ENCODE measurements at regions not wholly inside any gene's neighbourhood (a gene's known extent, or its start where the extent isn't known, plus 50 kb on each side); places are given as distances from the start of the nearest gene placed in this dataset.

DNA sequence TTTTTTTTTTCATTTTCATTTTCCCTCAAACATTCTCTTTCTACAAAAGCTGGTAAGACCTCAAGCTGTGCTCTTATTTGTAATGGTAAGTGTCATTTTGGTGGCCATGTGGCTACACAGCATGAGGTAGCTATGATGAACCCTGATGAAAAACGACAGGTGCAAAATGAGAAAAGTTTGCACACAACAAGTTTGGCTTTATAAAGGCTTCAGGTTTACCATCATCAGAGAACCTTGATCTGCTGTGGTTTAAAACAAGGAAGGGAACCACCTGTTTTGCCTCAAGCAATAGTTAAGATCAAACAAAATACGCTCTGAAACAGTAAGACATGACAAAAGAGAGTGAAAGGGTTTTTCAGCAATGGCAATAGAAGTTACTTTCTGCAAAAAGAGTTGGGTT, 1124.6 kb upstream of the ACO1 start:
- Mint-ChIP-seq H3K27me3 (no peaks in the 10 kb centered on the region), H3K9me3 (peaks cover 0 to 2% (median 0%) of the 10 kb centered on the region in 8 donors), H3K27ac (peak overlapping the region in 6 of 7 donors; percentile 5 to 84 (median 39)), H3K4me1 (peaks cover 11 to 13% (median 12%) of the 10 kb centered on the region in 4 donors), H3K4me3 (peak overlapping the region; percentile 19 to 70 (median 54)), H3K36me3 (no peaks in the 10 kb centered on the region)
- intact Hi-C loops (cut with micrococcal nuclease), result no loop called here
- no peaks in the 10 kb centered on the region for H3K9me3 ChIP-seq (ENCODE audit: control insufficient read depth in 1 of 2, low read length in 2 of 2)
- no peak overlapping the region for H3K27ac ChIP-seq (ENCODE audit: low read depth, low read length)
- DNase-seq, result peak in 4 of 5 donors; percentile 54 to 76 (median 65)
- CTCF ChIA-PET (ENCODE audit: partially characterized antibody), result interaction anchor here (0.7 to 1.0 kb wide), 2 partner anchors 140 to 283 kb away, joined by 3 to 4 read pairs; no protein-coding TSS in a partner anchor
- no peaks in the 10 kb centered on the region for H3K27me3 ChIP-seq (ENCODE audit: insufficient read depth, low read length)
- POLR2A ChIA-PET (ENCODE audit: partially characterized antibody), result interaction anchor here (0.7 kb wide), 1 partner anchor 87 kb away, joined by 3 read pairs; no protein-coding TSS in a partner anchor
- no peak overlapping the region for H3K4me3 ChIP-seq (ENCODE audit: low read length in 2 of 2)
- no peaks in the 10 kb centered on the region for H3K36me3 ChIP-seq (ENCODE audit: insufficient read depth, low read length)
- H3K4me1 ChIP-seq (ENCODE audit: insufficient read depth, low read length), result peaks cover 20% of the 10 kb centered on the region

DNA sequence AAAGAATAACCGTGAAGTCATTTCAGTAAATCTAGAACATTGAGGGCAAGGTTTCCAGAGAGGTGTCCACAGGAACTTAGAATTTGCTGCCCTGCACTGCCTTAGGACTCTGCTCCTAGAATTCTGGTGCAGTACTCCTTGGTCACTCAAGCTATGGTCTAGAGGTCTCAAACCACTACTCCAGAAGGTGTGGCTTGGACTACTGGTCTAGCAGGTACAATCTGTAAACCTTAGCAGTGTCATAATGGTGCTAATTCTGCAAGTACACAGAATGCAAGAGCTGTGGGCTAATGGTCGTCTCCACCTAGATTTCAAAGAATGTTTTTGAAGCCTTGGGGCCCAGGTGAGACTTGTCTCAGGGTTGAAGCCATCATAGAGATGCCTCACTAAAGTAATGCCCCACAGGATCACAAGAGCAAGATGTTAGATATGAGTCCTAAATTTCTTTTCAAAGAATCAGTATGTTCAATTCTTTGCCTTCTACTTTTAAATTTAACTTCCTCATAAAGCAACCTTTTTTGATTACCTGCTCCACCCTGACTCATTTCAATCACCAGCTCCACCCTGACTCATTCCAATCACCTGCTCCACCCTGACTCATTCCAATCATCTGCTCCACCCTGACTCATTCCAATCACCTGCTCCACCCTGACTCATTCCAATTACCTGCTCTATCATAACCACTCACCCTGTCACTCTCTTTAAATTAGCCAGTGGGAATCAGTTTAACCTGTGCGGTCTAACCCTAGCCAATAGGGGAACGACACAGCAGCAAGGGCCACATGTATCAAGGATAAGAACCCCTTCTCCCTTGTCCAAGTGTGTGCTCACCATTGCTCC, 1111.8 kb upstream of the ACO1 start:
- H3K36me3 Mint-ChIP-seq, result no peaks in the 10 kb centered on the region
- no peak overlapping the region for H3K27ac ChIP-seq (ENCODE audit: low read depth, low read length)
- intact Hi-C loops (cut with micrococcal nuclease), result no loop called here
- no peaks in the 10 kb centered on the region for H3K9me3 ChIP-seq (ENCODE audit: control insufficient read depth in 1 of 2, low read length in 2 of 2)
- no peaks in the 10 kb centered on the region for H3K27me3 ChIP-seq (ENCODE audit: insufficient read depth, low read length)
- ChIA-PET CTCF (ENCODE audit: partially characterized antibody) (interaction anchor here (0.9 kb wide), 1 partner anchor 18 kb away, joined by 3 read pairs; no protein-coding TSS in a partner anchor), POLR2A (ENCODE audit: partially characterized antibody) (no interaction called here)
- H3K27ac Mint-ChIP-seq, result peak overlapping the region in 2 of 7 donors; percentile 14 to 18
- peaks cover 0 to 1% of the 10 kb centered on the region in 2 donors for H3K27me3 Mint-ChIP-seq
- H3K9me3 Mint-ChIP-seq, result peaks cover 0 to 2% (median 0%) of the 10 kb centered on the region in 8 donors
- H3K4me3 ChIP-seq (ENCODE audit: low read length in 2 of 2), result no peak overlapping the region
- no peak overlapping the region for H3K4me3 Mint-ChIP-seq
- H3K4me1 ChIP-seq (ENCODE audit: insufficient read depth, low read length), result no peaks in the 10 kb centered on the region
- H3K4me1 Mint-ChIP-seq, result peaks cover 3 to 13% (median 6%) of the 10 kb centered on the region in 4 donors
- H3K36me3 ChIP-seq (ENCODE audit: insufficient read depth, low read length), result no peaks in the 10 kb centered on the region
- DNase-seq, result no peak

DNA sequence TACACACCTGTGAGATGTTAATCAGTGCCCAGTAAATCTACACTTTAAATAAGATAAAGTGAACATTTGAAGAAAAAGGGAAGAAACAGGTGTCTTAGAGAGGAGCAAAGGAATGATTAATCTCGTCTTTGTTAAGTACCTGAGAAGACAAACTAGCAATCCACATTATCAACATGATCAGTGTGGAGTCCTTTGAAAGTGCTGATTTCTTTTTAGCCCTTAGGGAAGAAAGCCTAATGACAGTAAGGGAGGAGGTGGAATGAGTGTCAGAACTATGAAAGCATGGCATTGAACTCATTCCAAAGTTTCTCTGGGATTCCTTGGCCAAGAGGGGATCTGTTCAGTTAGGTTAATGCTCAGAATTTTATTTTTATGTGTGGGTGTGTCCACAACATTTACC, 1109.0 kb upstream of the ACO1 start:
- Mint-ChIP-seq H3K27me3 (peaks cover 0 to 1% of the 10 kb centered on the region in 2 donors), H3K4me1 (peaks cover 18 to 28% (median 24%) of the 10 kb centered on the region in 4 donors), H3K4me3 (no peak overlapping the region), H3K36me3 (no peaks in the 10 kb centered on the region), H3K27ac (no peak overlapping the region), H3K9me3 (peaks cover 0 to 2% (median 0%) of the 10 kb centered on the region in 8 donors)
- no peak for DNase-seq
- Histone ChIP-seq H3K36me3 (ENCODE audit: insufficient read depth, low read length) (no peaks in the 10 kb centered on the region), H3K4me3 (ENCODE audit: low read length in 2 of 2) (no peak overlapping the region), H3K4me1 (ENCODE audit: insufficient read depth, low read length) (peaks cover 14% of the 10 kb centered on the region), H3K27me3 (ENCODE audit: insufficient read depth, low read length) (no peaks in the 10 kb centered on the region), H3K9me3 (ENCODE audit: control insufficient read depth in 1 of 2, low read length in 2 of 2) (no peaks in the 10 kb centered on the region), H3K27ac (ENCODE audit: low read depth, low read length) (no peak overlapping the region)
- intact Hi-C loops (cut with micrococcal nuclease), result no loop called here
- POLR2A ChIA-PET (ENCODE audit: partially characterized antibody), result no interaction called here
- CTCF ChIA-PET (ENCODE audit: partially characterized antibody), result no interaction called here

DNA sequence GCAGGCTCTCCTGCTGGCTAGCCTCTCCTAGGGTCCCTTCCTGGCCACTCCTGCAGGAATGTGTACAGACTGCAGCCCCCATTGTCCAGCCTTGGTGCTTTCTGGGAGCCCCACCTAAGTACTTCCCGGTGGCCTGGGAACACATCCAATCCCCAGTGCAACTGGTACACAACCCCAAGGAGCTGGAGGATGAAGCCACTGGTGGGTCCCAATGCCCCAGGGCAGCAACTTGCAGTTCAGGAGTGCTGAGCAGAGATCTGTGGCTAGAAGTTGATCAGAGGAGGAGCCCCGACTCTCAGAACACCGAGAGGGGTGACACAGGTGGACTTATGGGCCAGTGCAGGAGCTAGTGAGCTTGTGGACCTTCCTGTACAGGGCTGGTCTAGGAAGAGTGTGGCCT, 1093.7 kb upstream of the ACO1 start:
- H3K27me3 ChIP-seq (ENCODE audit: insufficient read depth, low read length), result no peaks in the 10 kb centered on the region
- no peaks in the 10 kb centered on the region for H3K9me3 ChIP-seq (ENCODE audit: control insufficient read depth in 1 of 2, low read length in 2 of 2)
- Mint-ChIP-seq H3K27me3 (no peaks in the 10 kb centered on the region), H3K36me3 (peaks cover 4 to 9% of the 10 kb centered on the region in 2 donors), H3K4me1 (peaks cover 0 to 8% (median 5%) of the 10 kb centered on the region in 4 donors), H3K27ac (no peak overlapping the region), H3K4me3 (no peak overlapping the region), H3K9me3 (peaks cover 0 to 15% (median 12%) of the 10 kb centered on the region in 8 donors)
- H3K36me3 ChIP-seq (ENCODE audit: insufficient read depth, low read length), result no peaks in the 10 kb centered on the region
- H3K4me1 ChIP-seq (ENCODE audit: insufficient read depth, low read length), result no peaks in the 10 kb centered on the region
- ChIA-PET POLR2A (ENCODE audit: partially characterized antibody) (no interaction called here), CTCF (ENCODE audit: partially characterized antibody) (no interaction called here)
- H3K4me3 ChIP-seq (ENCODE audit: low read length in 2 of 2), result no peak overlapping the region
- H3K27ac ChIP-seq (ENCODE audit: low read depth, low read length), result no peak overlapping the region
- no peak for DNase-seq
- intact Hi-C loops (cut with micrococcal nuclease), result no loop called here

DNA sequence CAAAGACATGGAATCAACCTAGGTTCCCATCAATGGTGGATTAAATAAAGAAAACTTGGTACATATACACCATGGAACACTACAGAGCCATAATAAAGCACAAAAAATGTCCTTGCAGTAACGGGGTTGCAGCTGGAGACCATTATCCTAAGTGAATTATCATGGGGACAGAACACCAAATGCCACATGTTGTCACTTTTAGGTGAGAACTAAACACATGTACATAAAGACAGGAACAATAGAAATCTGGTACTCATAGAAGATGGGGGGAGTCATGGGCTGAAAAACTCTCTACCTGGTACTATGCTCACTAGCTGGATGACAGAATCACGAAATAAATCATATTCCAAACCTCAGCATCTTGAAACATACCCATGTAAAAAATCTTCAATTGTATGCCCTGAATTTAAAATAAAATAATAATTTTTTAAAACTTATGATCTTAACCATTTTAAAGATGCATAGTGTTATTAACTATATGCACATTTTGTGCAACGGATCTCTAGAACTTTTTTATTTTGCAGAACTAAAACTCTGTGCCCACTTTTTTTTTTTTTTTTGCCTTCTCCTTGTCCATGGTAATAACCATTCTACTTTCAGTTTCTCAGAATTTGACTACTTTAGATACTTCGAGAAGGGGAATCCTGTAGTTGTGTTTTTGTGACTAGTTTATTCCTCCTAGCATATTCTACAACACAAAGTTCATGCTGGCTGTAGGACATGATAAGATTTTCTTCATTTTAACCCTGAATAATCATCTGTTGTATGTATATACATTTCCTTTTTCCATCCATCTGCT, 1081.6 kb upstream of the ACO1 start:
- Mint-ChIP-seq H3K36me3 (no peaks in the 10 kb centered on the region), H3K4me1 (peaks cover 21 to 32% (median 26%) of the 10 kb centered on the region in 4 donors), H3K27ac (peak overlapping the region in 2 of 7 donors; percentile 48 to 52), H3K4me3 (peak overlapping the region; percentile 0 to 77 (median 56)), H3K9me3 (peaks cover 0 to 6% (median 1%) of the 10 kb centered on the region in 8 donors), H3K27me3 (no peaks in the 10 kb centered on the region)
- Histone ChIP-seq H3K36me3 (ENCODE audit: insufficient read depth, low read length) (no peaks in the 10 kb centered on the region), H3K27ac (ENCODE audit: low read depth, low read length) (no peak overlapping the region), H3K4me1 (ENCODE audit: insufficient read depth, low read length) (peaks cover 25% of the 10 kb centered on the region), H3K4me3 (ENCODE audit: low read length in 2 of 2) (no peak overlapping the region), H3K9me3 (ENCODE audit: control insufficient read depth in 1 of 2, low read length in 2 of 2) (no peaks in the 10 kb centered on the region), H3K27me3 (ENCODE audit: insufficient read depth, low read length) (no peaks in the 10 kb centered on the region)
- ChIA-PET POLR2A (ENCODE audit: partially characterized antibody) (interaction anchor here (0.8 to 1.1 kb wide), 2 partner anchors 44 to 239 kb away, joined by 3 to 4 read pairs; no protein-coding TSS in a partner anchor), CTCF (ENCODE audit: partially characterized antibody) (interaction anchor here (1.2 to 2.4 kb wide), 6 partner anchors 9 to 239 kb away, joined by 3 to 18 read pairs (median 4); no protein-coding TSS in a partner anchor)
- DNase-seq, result no peak
- intact Hi-C loops (cut with micrococcal nuclease), result loop anchor here (1.0 to 10.0 kb wide), 3 partner anchors 34 to 432 kb away; no protein-coding TSS in a partner anchor

DNA sequence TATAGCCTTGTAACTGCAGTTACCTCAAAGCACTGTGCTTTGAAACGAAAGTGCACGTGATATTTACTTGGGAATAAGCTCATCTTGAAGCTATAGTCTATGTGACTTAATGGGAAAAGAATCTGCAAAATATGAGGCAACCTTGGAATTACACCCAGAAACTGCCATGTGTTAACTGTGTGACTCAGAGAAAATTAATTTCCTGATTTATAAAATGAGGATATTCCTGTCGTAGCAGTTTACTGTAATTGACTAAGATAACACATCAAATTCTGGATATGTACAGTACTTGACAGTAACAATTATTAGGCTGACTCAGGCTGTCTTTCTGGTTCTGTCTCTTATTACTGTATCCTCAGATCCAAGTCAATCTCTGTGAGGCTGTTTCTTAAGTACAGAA, 1079.9 kb upstream of the ACO1 start:
- H3K27ac ChIP-seq (ENCODE audit: low read depth, low read length), result no peak overlapping the region
- ChIA-PET POLR2A (ENCODE audit: partially characterized antibody) (interaction anchor here (1.1 kb wide), 1 partner anchor 42 kb away, joined by 6 read pairs; no protein-coding TSS in a partner anchor), CTCF (ENCODE audit: partially characterized antibody) (interaction anchor here (0.7 to 2.4 kb wide), 8 partner anchors 7 to 586 kb away, joined by 3 to 18 read pairs (median 4); no protein-coding TSS in a partner anchor)
- no peaks in the 10 kb centered on the region for H3K36me3 ChIP-seq (ENCODE audit: insufficient read depth, low read length)
- DNase-seq, result no peak
- H3K4me1 Mint-ChIP-seq, result peaks cover 21 to 32% (median 26%) of the 10 kb centered on the region in 4 donors
- peaks cover 0 to 6% (median 1%) of the 10 kb centered on the region in 8 donors for H3K9me3 Mint-ChIP-seq
- no peaks in the 10 kb centered on the region for H3K27me3 Mint-ChIP-seq
- H3K4me3 ChIP-seq (ENCODE audit: low read length in 2 of 2), result no peak overlapping the region
- intact Hi-C loops (cut with micrococcal nuclease), result loop anchor here (1.0 to 10.0 kb wide), 4 partner anchors 33 to 496 kb away; no protein-coding TSS in a partner anchor
- H3K4me1 ChIP-seq (ENCODE audit: insufficient read depth, low read length), result peaks cover 25% of the 10 kb centered on the region
- no peak overlapping the region for H3K27ac Mint-ChIP-seq
- H3K36me3 Mint-ChIP-seq, result no peaks in the 10 kb centered on the region
- H3K9me3 ChIP-seq (ENCODE audit: control insufficient read depth in 1 of 2, low read length in 2 of 2), result no peaks in the 10 kb centered on the region
- no peak overlapping the region for H3K4me3 Mint-ChIP-seq
- H3K27me3 ChIP-seq (ENCODE audit: insufficient read depth, low read length), result no peaks in the 10 kb centered on the region

All from CD4-positive, alpha-beta memory T cell (primary cell).